ENCODE measurements at regions not wholly inside any gene's neighbourhood (a gene's known extent, or its start where the extent isn't known, plus 50 kb on each side); places are given as distances from the start of the nearest gene placed in this dataset.

DNA sequence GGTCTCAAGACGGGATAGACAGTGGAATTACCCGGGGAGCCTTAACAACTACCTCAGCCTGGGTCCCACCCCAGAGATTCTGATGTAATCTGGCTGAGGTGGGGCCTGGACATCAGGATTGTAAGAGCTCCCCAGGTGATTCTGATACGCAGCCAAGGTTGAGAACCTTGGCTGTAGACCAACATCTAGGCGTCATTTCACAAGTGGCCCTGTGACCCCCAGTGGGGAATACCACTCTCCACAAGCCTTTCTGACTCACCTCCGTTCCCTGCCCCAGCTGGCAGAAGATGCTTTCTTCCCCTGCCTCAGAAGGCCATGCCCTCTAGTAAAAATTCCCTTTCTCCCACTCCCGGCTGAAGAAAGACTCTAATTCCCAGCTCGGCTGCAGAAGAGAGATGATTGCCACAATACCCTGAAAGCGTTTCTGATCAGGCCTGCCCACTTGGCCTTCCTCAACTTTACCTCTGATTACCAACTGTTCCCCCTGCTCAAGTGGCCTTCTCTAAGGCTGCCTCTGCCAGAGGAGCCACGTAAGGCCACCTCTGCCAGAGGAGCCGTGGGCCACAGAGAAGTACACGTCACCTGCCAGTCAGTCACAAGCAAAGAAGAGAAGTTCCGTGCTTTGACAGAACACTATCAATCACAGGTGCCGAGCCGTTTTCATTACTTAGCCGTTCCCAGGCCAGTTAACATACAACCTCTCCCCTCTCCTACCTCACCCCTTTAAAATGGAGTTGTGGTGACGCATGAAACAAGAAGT lies 116.8 kb upstream of the PKDCC start:
- TF ChIP-seq CTCF (conservative IDR thresholded peaks at IDR 0.05) (no peak), ZFX (IDR thresholded peaks at IDR 0.05) (no peak)
